ENCODE measurements at regions not wholly inside any gene's neighbourhood (a gene's known extent, or its start where the extent isn't known, plus 50 kb on each side); places are given as distances from the start of the nearest gene placed in this dataset.

GRCh38 chr4:11669156-11669555 is 240.5 kb upstream of the HS3ST1 start:
- no peak overlapping the region for H3K23ac ChIP-seq (ENCODE audit: insufficient read length)
- no peak for FAIRE-seq
- H3K27ac ChIP-seq (ENCODE audit: low read depth, low read length): no peak overlapping the region
- H2BK120ac ChIP-seq (replicated peaks; ENCODE audit: low read depth, low read length): no peak overlapping the region
- no peaks in the 10 kb centered on the region for H3K79me2 ChIP-seq (ENCODE audit: control insufficient read depth in 1 of 2, insufficient read depth in 2 of 2, low read length in 2 of 2)
- ChIA-PET POLR2A (ENCODE audit: partially characterized antibody) (no interaction called here), CTCF (ENCODE audit: partially characterized antibody) (no interaction called here)
- H3K18ac ChIP-seq (ENCODE audit: extremely low read depth, low read length): no peak overlapping the region
- H2AFZ ChIP-seq (ENCODE audit: low read length): no peak overlapping the region
- H3K4me3 ChIP-seq (ENCODE audit: extremely low read depth in 1 of 4, insufficient read depth in 2 of 4, low read depth in 3 of 4, low read length in 4 of 4): no peak overlapping the region
- H4K20me1 ChIP-seq (replicated peaks in 1 of 2; ENCODE audit: control insufficient read depth in 1 of 2, insufficient read depth in 2 of 2, low read length in 2 of 2): no peaks in the 10 kb centered on the region
- WGBS, 2 experiments (ENCODE audit: extremely low coverage in 1 of 2, insufficient coverage in 1 of 2, insufficient read length in 1 of 2, insufficient replicate concordance in 2 of 2, low coverage in 1 of 2, low lambda C conversion rate in 2 of 2, missing lambda C conversion rate in 1 of 2): 70% methylated on average over 2 of the region's 2 CpGs; no CpG with 5 or more reads in 1 of the 2 experiments
- no peak overlapping the region for H3K4ac ChIP-seq (replicated peaks; ENCODE audit: insufficient read length, low read depth, low read length)
- no peak overlapping the region for H4K91ac ChIP-seq (replicated peaks; ENCODE audit: insufficient read length, low read length)
- H3K56ac ChIP-seq (replicated peaks; ENCODE audit: insufficient read length, low read depth, low read length): no peak overlapping the region
- no peak overlapping the region for H4K5ac ChIP-seq (ENCODE audit: insufficient read length, low read depth, low read length)
- no peak overlapping the region for H3K14ac ChIP-seq (ENCODE audit: insufficient read length)
- no peak overlapping the region for H2BK15ac ChIP-seq (ENCODE audit: low read length)
- DNase-seq (ENCODE audit: low read depth in 1 of 2, low spot score in 2 of 2): no peak
- no peaks in the 10 kb centered on the region for H3K36me3 ChIP-seq (ENCODE audit: control insufficient read depth in 2 of 4, insufficient read depth in 4 of 4, low read length in 3 of 4)
- no peak overlapping the region for H4K8ac ChIP-seq (ENCODE audit: extremely low read depth, insufficient read depth, low read length)
- no peak overlapping the region for H2AK5ac ChIP-seq (ENCODE audit: low read depth, low read length)
- no peaks in the 10 kb centered on the region for H3K9me3 ChIP-seq (ENCODE audit: insufficient read depth in 2 of 2, low read depth in 1 of 2, low read length in 1 of 2)
- TF ChIP-seq, protein P1, sequence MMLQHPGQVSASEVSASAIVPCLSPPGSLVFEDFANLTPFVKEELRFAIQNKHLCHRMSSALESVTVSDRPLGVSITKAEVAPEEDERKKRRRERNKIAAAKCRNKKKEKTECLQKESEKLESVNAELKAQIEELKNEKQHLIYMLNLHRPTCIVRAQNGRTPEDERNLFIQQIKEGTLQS (IDR thresholded peaks at IDR 0.05; ENCODE audit: insufficient read depth, low read depth, low read length): no peak
- TF ChIP-seq SIX5 (IDR thresholded peaks at IDR 0.05; ENCODE audit: low read depth, low read length) (no peak), CREB1 (IDR thresholded peaks at IDR 0.05) (no peak), TCF12 (IDR thresholded peaks at IDR 0.05; ENCODE audit: low read depth, low read length) (no peak), RXRA (IDR thresholded peaks at IDR 0.05; ENCODE audit: insufficient read depth, low read depth, low read length) (no peak), CTBP2 (IDR thresholded peaks at IDR 0.05; ENCODE audit: borderline replicate concordance, insufficient read depth, insufficient read length, low read length) (no peak), CBX8 (IDR thresholded peaks at IDR 0.05; ENCODE audit: borderline replicate concordance, low read depth, low read length) (no peak), CBX5 (IDR thresholded peaks at IDR 0.05; ENCODE audit: low read depth, low read length) (no peak), SAP30 (IDR thresholded peaks at IDR 0.05; ENCODE audit: insufficient read depth, insufficient replicate concordance, low read length) (no peak), SRF (IDR thresholded peaks at IDR 0.05; ENCODE audit: low read depth, low read length) (no peak)
- H3K79me1 ChIP-seq (ENCODE audit: low read depth, low read length): no peaks in the 10 kb centered on the region
- H3K27me3 ChIP-seq (replicated peaks in 1 of 4; ENCODE audit: control insufficient read depth in 3 of 4, extremely low read depth in 1 of 4, insufficient read depth in 3 of 4, low read length in 3 of 4): peaks cover 0 to 1% (median 0%) of the 10 kb centered on the region in 4 experiments; a peak in 1 of 7 replicates
- H3K23me2 ChIP-seq (ENCODE audit: low read depth, low read length): no peaks in the 10 kb centered on the region; the same call in 1 of the 2 replicates
- H3K4me1 ChIP-seq (replicated peaks in 1 of 4; ENCODE audit: control insufficient read depth in 3 of 4, insufficient read depth in 4 of 4, low read length in 3 of 4): no peaks in the 10 kb centered on the region
- no peak overlapping the region for H2BK20ac ChIP-seq (ENCODE audit: low read length)
- no peak overlapping the region for H2BK12ac ChIP-seq (ENCODE audit: low read depth, low read length)
- no peak overlapping the region for H2BK5ac ChIP-seq (ENCODE audit: low read depth, low read length)
- H3K4me2 ChIP-seq (ENCODE audit: insufficient read depth in 1 of 2, low read depth in 2 of 2, low read length in 2 of 2): no peak overlapping the region
- no peak overlapping the region for H3K9ac ChIP-seq (replicated peaks in 1 of 4; ENCODE audit: extremely low read depth in 1 of 4, low read depth in 3 of 4, low read length in 3 of 4)
